ENCODE measurements at regions not wholly inside any gene's neighbourhood (a gene's known extent, or its start where the extent isn't known, plus 50 kb on each side); places are given as distances from the start of the nearest gene placed in this dataset.

- H3K4me3 ChIP-seq (ENCODE audit: insufficient read depth, low read depth, low read length), result no peak overlapping the region
- no peaks in the 10 kb centered on the region for H3K36me3 ChIP-seq (ENCODE audit: control insufficient read depth, insufficient read depth, low read length)
- no peak overlapping the region for H3K27ac ChIP-seq (ENCODE audit: insufficient read depth, low read depth, low read length, poor library complexity, severe bottlenecking)
- 86 to 93% methylated on average over 2 of the region's 2 CpGs for WGBS, 2 experiments
- H3K4me1 ChIP-seq (ENCODE audit: control insufficient read depth, insufficient read depth, low read length), result peaks cover 16% of the 10 kb centered on the region
- no peaks in the 10 kb centered on the region for H3K9me3 ChIP-seq (ENCODE audit: control insufficient read depth, low read length)
- H3K27me3 ChIP-seq (ENCODE audit: control insufficient read depth, insufficient read depth, low read length, poor library complexity, severe bottlenecking), result no peaks in the 10 kb centered on the region
Observed at GRCh38 chr3:160159341-160159740, 65.9 kb upstream of the C3orf80 start.

- Histone ChIP-seq H3K27ac (ENCODE audit: insufficient read depth, low read depth, low read length, poor library complexity, severe bottlenecking) (no peak overlapping the region), H3K4me3 (ENCODE audit: insufficient read depth, low read depth, low read length) (no peak overlapping the region), H3K36me3 (ENCODE audit: control insufficient read depth, insufficient read depth, low read length) (no peaks in the 10 kb centered on the region), H3K4me1 (ENCODE audit: control insufficient read depth, insufficient read depth, low read length) (peaks cover 16% of the 10 kb centered on the region), H3K9me3 (ENCODE audit: control insufficient read depth, low read length) (no peaks in the 10 kb centered on the region), H3K27me3 (ENCODE audit: control insufficient read depth, insufficient read depth, low read length, poor library complexity, severe bottlenecking) (no peaks in the 10 kb centered on the region)
- WGBS, 2 experiments, result 88 to 96% methylated on average over 3 of the region's 3 CpGs
Observed at GRCh38 chr3:160159806-160160205, 65.4 kb upstream of the C3orf80 start.

- Histone ChIP-seq H3K9me3 (ENCODE audit: control insufficient read depth, low read length) (no peaks in the 10 kb centered on the region), H3K27ac (ENCODE audit: insufficient read depth, low read depth, low read length, poor library complexity, severe bottlenecking) (peak overlapping the region; percentile 92), H3K36me3 (ENCODE audit: control insufficient read depth, insufficient read depth, low read length) (no peaks in the 10 kb centered on the region), H3K27me3 (ENCODE audit: control insufficient read depth, insufficient read depth, low read length, poor library complexity, severe bottlenecking) (no peaks in the 10 kb centered on the region), H3K4me1 (ENCODE audit: control insufficient read depth, insufficient read depth, low read length) (peaks cover 18% of the 10 kb centered on the region), H3K4me3 (ENCODE audit: insufficient read depth, low read depth, low read length) (no peak overlapping the region)
- 73 to 83% methylated on average over 6 of the region's 6 CpGs for WGBS, 2 experiments
Observed at GRCh38 chr3:160161921-160162320, 63.3 kb upstream of the C3orf80 start.

- H3K27me3 ChIP-seq (ENCODE audit: control insufficient read depth, insufficient read depth, low read length, poor library complexity, severe bottlenecking), result no peaks in the 10 kb centered on the region
- no peaks in the 10 kb centered on the region for H3K9me3 ChIP-seq (ENCODE audit: control insufficient read depth, low read length)
- no peak overlapping the region for H3K4me3 ChIP-seq (ENCODE audit: insufficient read depth, low read depth, low read length)
- H3K4me1 ChIP-seq (ENCODE audit: control insufficient read depth, insufficient read depth, low read length), result peaks cover 18% of the 10 kb centered on the region
- WGBS, 2 experiments, result 7 to 8% methylated on average over 5 of the region's 5 CpGs
- H3K27ac ChIP-seq (ENCODE audit: insufficient read depth, low read depth, low read length, poor library complexity, severe bottlenecking), result peak overlapping the region; percentile 92
- no peaks in the 10 kb centered on the region for H3K36me3 ChIP-seq (ENCODE audit: control insufficient read depth, insufficient read depth, low read length)
Observed at GRCh38 chr3:160162440-160162839, 62.8 kb upstream of the C3orf80 start.

GRCh38 chr3:160163229-160163878 lies 61.9 kb upstream of the C3orf80 start:
- Histone ChIP-seq H3K27me3 (ENCODE audit: control insufficient read depth, insufficient read depth, low read length, poor library complexity, severe bottlenecking) (no peaks in the 10 kb centered on the region), H3K4me1 (ENCODE audit: control insufficient read depth, insufficient read depth, low read length) (peaks cover 18% of the 10 kb centered on the region), H3K36me3 (ENCODE audit: control insufficient read depth, insufficient read depth, low read length) (no peaks in the 10 kb centered on the region), H3K27ac (ENCODE audit: insufficient read depth, low read depth, low read length, poor library complexity, severe bottlenecking) (peak overlapping the region; percentile 92), H3K4me3 (ENCODE audit: insufficient read depth, low read depth, low read length) (no peak overlapping the region), H3K9me3 (ENCODE audit: control insufficient read depth, low read length) (no peaks in the 10 kb centered on the region)

- Histone ChIP-seq H3K4me1 (ENCODE audit: control insufficient read depth, insufficient read depth, low read length) (peaks cover 3% of the 10 kb centered on the region), H3K27ac (ENCODE audit: insufficient read depth, low read depth, low read length, poor library complexity, severe bottlenecking) (no peak overlapping the region), H3K36me3 (ENCODE audit: control insufficient read depth, insufficient read depth, low read length) (no peaks in the 10 kb centered on the region), H3K4me3 (ENCODE audit: insufficient read depth, low read depth, low read length) (no peak overlapping the region), H3K9me3 (ENCODE audit: control insufficient read depth, low read length) (no peaks in the 10 kb centered on the region), H3K27me3 (ENCODE audit: control insufficient read depth, insufficient read depth, low read length, poor library complexity, severe bottlenecking) (no peaks in the 10 kb centered on the region)
- WGBS, 2 experiments, result 97 to 100% methylated on average over 2 of the region's 2 CpGs
Observed at GRCh38 chr3:160168246-160168645, 57.0 kb upstream of the C3orf80 start.

- no peaks in the 10 kb centered on the region for H3K27me3 ChIP-seq (ENCODE audit: control insufficient read depth, insufficient read depth, low read length, poor library complexity, severe bottlenecking)
- no peaks in the 10 kb centered on the region for H3K9me3 ChIP-seq (ENCODE audit: control insufficient read depth, low read length)
- H3K36me3 ChIP-seq (ENCODE audit: control insufficient read depth, insufficient read depth, low read length), result no peaks in the 10 kb centered on the region
- H3K27ac ChIP-seq (ENCODE audit: insufficient read depth, low read depth, low read length, poor library complexity, severe bottlenecking), result no peak overlapping the region
- WGBS, 2 experiments, result 85 to 93% methylated on average over 7 of the region's 7 CpGs
- H3K4me3 ChIP-seq (ENCODE audit: insufficient read depth, low read depth, low read length), result no peak overlapping the region
- H3K4me1 ChIP-seq (ENCODE audit: control insufficient read depth, insufficient read depth, low read length), result peaks cover 3% of the 10 kb centered on the region
Observed at GRCh38 chr3:160169139-160169976, 55.9 kb upstream of the C3orf80 start.

- Histone ChIP-seq H3K36me3 (ENCODE audit: control insufficient read depth, insufficient read depth, low read length) (no peaks in the 10 kb centered on the region), H3K9me3 (ENCODE audit: control insufficient read depth, low read length) (no peaks in the 10 kb centered on the region), H3K4me1 (ENCODE audit: control insufficient read depth, insufficient read depth, low read length) (no peaks in the 10 kb centered on the region), H3K27ac (ENCODE audit: insufficient read depth, low read depth, low read length, poor library complexity, severe bottlenecking) (no peak overlapping the region), H3K4me3 (ENCODE audit: insufficient read depth, low read depth, low read length) (no peak overlapping the region), H3K27me3 (ENCODE audit: control insufficient read depth, insufficient read depth, low read length, poor library complexity, severe bottlenecking) (no peaks in the 10 kb centered on the region)
- 91 to 96% methylated on average over 3 of the region's 3 CpGs for WGBS, 2 experiments
Observed at GRCh38 chr3:160170409-160171370, 54.5 kb upstream of the C3orf80 start.

GRCh38 chr3:160171813-160172212 lies 53.4 kb upstream of the C3orf80 start:
- 95% methylated on average over 3 of the region's 3 CpGs for WGBS, 2 experiments
- Histone ChIP-seq H3K4me3 (ENCODE audit: insufficient read depth, low read depth, low read length) (no peak overlapping the region), H3K36me3 (ENCODE audit: control insufficient read depth, insufficient read depth, low read length) (no peaks in the 10 kb centered on the region), H3K27ac (ENCODE audit: insufficient read depth, low read depth, low read length, poor library complexity, severe bottlenecking) (no peak overlapping the region), H3K4me1 (ENCODE audit: control insufficient read depth, insufficient read depth, low read length) (no peaks in the 10 kb centered on the region), H3K9me3 (ENCODE audit: control insufficient read depth, low read length) (no peaks in the 10 kb centered on the region), H3K27me3 (ENCODE audit: control insufficient read depth, insufficient read depth, low read length, poor library complexity, severe bottlenecking) (no peaks in the 10 kb centered on the region)

GRCh38 chr3:160174621-160175020 lies 50.6 kb upstream of the C3orf80 start:
- no peaks in the 10 kb centered on the region for H3K27me3 ChIP-seq (ENCODE audit: control insufficient read depth, insufficient read depth, low read length, poor library complexity, severe bottlenecking)
- no peaks in the 10 kb centered on the region for H3K36me3 ChIP-seq (ENCODE audit: control insufficient read depth, insufficient read depth, low read length)
- no peak overlapping the region for H3K27ac ChIP-seq (ENCODE audit: insufficient read depth, low read depth, low read length, poor library complexity, severe bottlenecking)
- H3K9me3 ChIP-seq (ENCODE audit: control insufficient read depth, low read length), result no peaks in the 10 kb centered on the region
- WGBS, 2 experiments, result 93 to 96% methylated on average over 2 of the region's 2 CpGs
- no peaks in the 10 kb centered on the region for H3K4me1 ChIP-seq (ENCODE audit: control insufficient read depth, insufficient read depth, low read length)
- H3K4me3 ChIP-seq (ENCODE audit: insufficient read depth, low read depth, low read length), result no peak overlapping the region

Data from ectodermal cell (in vitro differentiated cells).